K562 (cell line): ENCODE measurements at regions not wholly inside any gene's neighbourhood (a gene's known extent, or its start where the extent isn't known, plus 50 kb on each side); places are given as distances from the start of the nearest gene placed in this dataset.
"Not testable (repeated sequence)": the region's sequence is repeated elsewhere in the genome, so short reads cannot be mapped to it uniquely, and the experiment has no call there.

Source experiments
- ATF4 ChIP-seq: fragments of 450-650 bp; formaldehyde crosslinking; IDR thresholded peaks from 2 replicates; pipeline ENCODE4 v1.4.0; 2022; ENCODE audit warnings: mild to moderate bottlenecking, moderate library complexity
- BRD4 ChIP-seq: fragments of 200-600 bp; sonication (generic); IDR thresholded peaks from 2 replicates; pipeline ENCODE4 v1.6.1; 2017; ENCODE audit warnings: inconsistent platforms
- EP300 ChIP-seq: IDR thresholded peaks from 2 replicates; pipeline ENCODE4 v1.6.1; 2012; ENCODE audit warnings: low read length, improper control_type of control experiment
- EZH2 ChIP-seq: IDR thresholded peaks from 2 replicates; pipeline ENCODE4 v1.6.1; 2012; ENCODE audit warnings: low read depth, mild to moderate bottlenecking, inconsistent platforms, low read length, borderline replicate concordance
- KDM5B ChIP-seq: fragments of 200-600 bp; sonication (generic); IDR thresholded peaks from 2 replicates; pipeline ENCODE4 v1.6.1; 2012; ENCODE audit warnings: low read depth, mild to moderate bottlenecking, moderate library complexity, low read length, control low read depth, inconsistent platforms; ENCODE audit not compliant: insufficient replicate concordance
- POLR2A ChIP-seq: fragments of 450-650 bp; conservative IDR thresholded peaks from 2 replicates; pipeline ENCODE4 v1.6.1; 2016
- RAD21 ChIP-seq, 2 experiments: fragments of 250-450 bp in 1 of 2; fragments of 450-650 bp in 1 of 2; sonication (Bioruptor Pico) in 1 of 2; formaldehyde crosslinking in 1 of 2; IDR thresholded peaks in 1 of 2; conservative IDR thresholded peaks in 1 of 2; 2 replicates each; pipeline versions ENCODE4 v1.4.0 to v1.8.0; 2020 to 2022; ENCODE audit warnings: mild to moderate bottlenecking in 2 of 2, moderate library complexity in 1 of 2
- SPI1 ChIP-seq: IDR thresholded peaks from 2 replicates; pipeline ENCODE4 v1.6.1; 2011; ENCODE audit warnings: low read depth, low read length, control low read depth, borderline replicate concordance
- TAF1 ChIP-seq: IDR thresholded peaks from 2 replicates; pipeline ENCODE4 v1.6.1; 2011; ENCODE audit warnings: mild to moderate bottlenecking, low read length, moderate library complexity; ENCODE audit not compliant: insufficient read depth, control insufficient read depth, severe bottlenecking; ENCODE audit errors: extremely low read depth
- TRIM25 ChIP-seq: fragments of 450-650 bp; IDR thresholded peaks from 2 replicates; pipeline ENCODE4 v1.7.0; 2016; ENCODE audit warnings: borderline replicate concordance

- TF ChIP-seq EZH2; BRD4; ATF4 (CRISPR knock-in tag); EP300; KDM5B; TRIM25; TAF1; RAD21 (CRISPR knock-in tag; conservative IDR thresholded peaks at IDR 0.05 in 1 of 2, IDR thresholded peaks at IDR 0.05 in 1 of 2); SPI1; POLR2A: not testable (repeated sequence)
These were observed 261.8 kb downstream of the BCL2L11 start for GRCh38 chr2:111382507-111382906.
